ENCODE measurements at regions not wholly inside any gene's neighbourhood (a gene's known extent, or its start where the extent isn't known, plus 50 kb on each side); places are given as distances from the start of the nearest gene placed in this dataset.

- no peaks in the 10 kb centered on the region for H3K36me3 Mint-ChIP-seq (ENCODE audit: insufficient read depth)
- no peak overlapping the region for H3K27ac Mint-ChIP-seq
- H3K9me3 Mint-ChIP-seq, result peaks cover 0 to 2% of the 10 kb centered on the region in 2 donors
Measured at GRCh38 chr3:30341079-30341478, 265.3 kb upstream of the TGFBR2 start.

GRCh38 chr3:30341851-30342250 lies 264.6 kb upstream of the TGFBR2 start:
- H3K9me3 Mint-ChIP-seq, result peaks cover 0 to 2% of the 10 kb centered on the region in 2 donors
- no peaks in the 10 kb centered on the region for H3K27me3 Mint-ChIP-seq
- no peak overlapping the region for H3K27ac Mint-ChIP-seq
- ATAC-seq (replicated peaks) (no peak), DNase-seq (no peak)
- H3K4me3 Mint-ChIP-seq, result no peak overlapping the region
- no peaks in the 10 kb centered on the region for H3K36me3 Mint-ChIP-seq (ENCODE audit: insufficient read depth)
- H3K4me1 Mint-ChIP-seq (ENCODE audit: low read depth in 2 of 2), result no peaks in the 10 kb centered on the region

More at GRCh38 chr3:30341079-30341478, 265.3 kb upstream of the TGFBR2 start:
- DNase-seq (no peak), ATAC-seq (replicated peaks) (no peak)
- Mint-ChIP-seq H3K27me3 (no peaks in the 10 kb centered on the region), H3K4me1 (ENCODE audit: low read depth in 2 of 2) (no peaks in the 10 kb centered on the region), H3K4me3 (no peak overlapping the region)

- no peak overlapping the region for H3K27ac Mint-ChIP-seq
- no peaks in the 10 kb centered on the region for H3K27me3 Mint-ChIP-seq
- no peak for DNase-seq
- peaks cover 0 to 2% of the 10 kb centered on the region in 2 donors for H3K9me3 Mint-ChIP-seq
- no peak overlapping the region for H3K4me3 Mint-ChIP-seq
- ATAC-seq (replicated peaks), result no peak
- H3K36me3 Mint-ChIP-seq (ENCODE audit: insufficient read depth), result no peaks in the 10 kb centered on the region
- peaks cover 3 to 4% of the 10 kb centered on the region in 2 donors for H3K4me1 Mint-ChIP-seq (ENCODE audit: low read depth in 2 of 2)
Measured at GRCh38 chr3:30342318-30343060, 263.9 kb upstream of the TGFBR2 start.

GRCh38 chr3:30343067-30343831 lies 263.2 kb upstream of the TGFBR2 start:
- H3K4me1 Mint-ChIP-seq (ENCODE audit: low read depth in 2 of 2), result peaks cover 9 to 12% of the 10 kb centered on the region in 2 donors
- no peak overlapping the region for H3K27ac Mint-ChIP-seq
- no peaks in the 10 kb centered on the region for H3K9me3 Mint-ChIP-seq
- H3K4me3 Mint-ChIP-seq, result no peak overlapping the region
- no peaks in the 10 kb centered on the region for H3K27me3 Mint-ChIP-seq
- H3K36me3 Mint-ChIP-seq (ENCODE audit: insufficient read depth), result no peaks in the 10 kb centered on the region
- no peak for ATAC-seq (replicated peaks)
- no peak for DNase-seq

- Mint-ChIP-seq H3K36me3 (ENCODE audit: insufficient read depth) (no peaks in the 10 kb centered on the region), H3K9me3 (no peaks in the 10 kb centered on the region), H3K4me3 (no peak overlapping the region), H3K27me3 (no peaks in the 10 kb centered on the region), H3K4me1 (ENCODE audit: low read depth in 2 of 2) (peaks cover 10 to 15% of the 10 kb centered on the region in 2 donors), H3K27ac (no peak overlapping the region)
- no peak for DNase-seq
- ATAC-seq (replicated peaks), result no peak
Measured at GRCh38 chr3:30343861-30344260, 262.5 kb upstream of the TGFBR2 start.

GRCh38 chr3:30344288-30344687 lies 262.1 kb upstream of the TGFBR2 start:
- DNase-seq (no peak), ATAC-seq (replicated peaks) (no peak)
- Mint-ChIP-seq H3K27me3 (no peaks in the 10 kb centered on the region), H3K4me1 (ENCODE audit: low read depth in 2 of 2) (peaks cover 10 to 17% of the 10 kb centered on the region in 2 donors), H3K4me3 (no peak overlapping the region), H3K27ac (no peak overlapping the region), H3K9me3 (no peaks in the 10 kb centered on the region), H3K36me3 (ENCODE audit: insufficient read depth) (no peaks in the 10 kb centered on the region)

GRCh38 chr3:30346933-30347320 lies 259.5 kb upstream of the TGFBR2 start:
- DNase-seq (no peak), ATAC-seq (replicated peaks) (no peak)
- peaks cover 15 to 29% of the 10 kb centered on the region in 2 donors for H3K4me1 Mint-ChIP-seq (ENCODE audit: low read depth in 2 of 2)
- H3K27ac Mint-ChIP-seq, result no peak overlapping the region
- no peak overlapping the region for H3K4me3 Mint-ChIP-seq
- no peaks in the 10 kb centered on the region for H3K27me3 Mint-ChIP-seq
- H3K9me3 Mint-ChIP-seq, result no peaks in the 10 kb centered on the region
- H3K36me3 Mint-ChIP-seq (ENCODE audit: insufficient read depth), result no peaks in the 10 kb centered on the region

GRCh38 chr3:30347679-30348216 lies 258.7 kb upstream of the TGFBR2 start:
- ATAC-seq (replicated peaks), result peak; percentile 88
- no peak overlapping the region for H3K27ac Mint-ChIP-seq
- peaks cover 20 to 37% of the 10 kb centered on the region in 2 donors for H3K4me1 Mint-ChIP-seq (ENCODE audit: low read depth in 2 of 2)
- no peaks in the 10 kb centered on the region for H3K9me3 Mint-ChIP-seq
- no peak for DNase-seq
- H3K36me3 Mint-ChIP-seq (ENCODE audit: insufficient read depth), result no peaks in the 10 kb centered on the region
- no peaks in the 10 kb centered on the region for H3K27me3 Mint-ChIP-seq
- no peak overlapping the region for H3K4me3 Mint-ChIP-seq

GRCh38 chr3:30349507-30349906 lies 256.9 kb upstream of the TGFBR2 start:
- Mint-ChIP-seq H3K9me3 (no peaks in the 10 kb centered on the region), H3K4me3 (no peak overlapping the region), H3K27me3 (no peaks in the 10 kb centered on the region), H3K36me3 (ENCODE audit: insufficient read depth) (peaks cover 7% of the 10 kb centered on the region), H3K4me1 (ENCODE audit: low read depth in 2 of 2) (peaks cover 32 to 50% of the 10 kb centered on the region in 2 donors), H3K27ac (no peak overlapping the region)
- ATAC-seq (replicated peaks), result no peak
- no peak for DNase-seq

GRCh38 chr3:30350011-30350410 lies 256.4 kb upstream of the TGFBR2 start:
- Mint-ChIP-seq H3K36me3 (ENCODE audit: insufficient read depth) (peaks cover 11% of the 10 kb centered on the region), H3K4me3 (no peak overlapping the region), H3K9me3 (no peaks in the 10 kb centered on the region), H3K4me1 (ENCODE audit: low read depth in 2 of 2) (peaks cover 37 to 55% of the 10 kb centered on the region in 2 donors), H3K27me3 (no peaks in the 10 kb centered on the region), H3K27ac (no peak overlapping the region)
- no peak for ATAC-seq (replicated peaks)
- DNase-seq, result no peak

GRCh38 chr3:30350901-30351300 lies 255.5 kb upstream of the TGFBR2 start:
- no peak for DNase-seq
- Mint-ChIP-seq H3K4me3 (no peak overlapping the region), H3K9me3 (no peaks in the 10 kb centered on the region), H3K27ac (no peak overlapping the region), H3K36me3 (ENCODE audit: insufficient read depth) (peaks cover 11% of the 10 kb centered on the region), H3K4me1 (ENCODE audit: low read depth in 2 of 2) (peaks cover 43 to 63% of the 10 kb centered on the region in 2 donors), H3K27me3 (no peaks in the 10 kb centered on the region)
- ATAC-seq (replicated peaks), result no peak

- Mint-ChIP-seq H3K36me3 (ENCODE audit: insufficient read depth) (peaks cover 11% of the 10 kb centered on the region), H3K4me3 (peak overlapping the region in 1 of 2 donors; percentile 23), H3K9me3 (no peaks in the 10 kb centered on the region), H3K27ac (no peak overlapping the region), H3K27me3 (no peaks in the 10 kb centered on the region), H3K4me1 (ENCODE audit: low read depth in 2 of 2) (peaks cover 39 to 65% of the 10 kb centered on the region in 2 donors)
- ATAC-seq (replicated peaks), result no peak
- no peak for DNase-seq
Measured at GRCh38 chr3:30352410-30353318, 253.7 kb upstream of the TGFBR2 start.
